ENCODE measurements at regions not wholly inside any gene's neighbourhood (a gene's known extent, or its start where the extent isn't known, plus 50 kb on each side); places are given as distances from the start of the nearest gene placed in this dataset.

- TF ChIP-seq CTCF (conservative IDR thresholded peaks at IDR 0.05) (no peak), EZH2 (IDR thresholded peaks at IDR 0.05; ENCODE audit: low read depth) (no peak)
These were observed 137.8 kb downstream of the DHRS2 start for GRCh38 chr14:23773981-23774380.

Data from PC-9 (cell line).